Common myeloid progenitor, CD34-positive (primary cell): ENCODE measurements at regions not wholly inside any gene's neighbourhood (a gene's known extent, or its start where the extent isn't known, plus 50 kb on each side); places are given as distances from the start of the nearest gene placed in this dataset.

ENCODE experiments used
- CTCF ChIA-PET: fragments of 350-600 bp; sonication (Branson Sonifier 250); formaldehyde crosslinking; loops from one replicate; lab custom pipeline; 2021; ENCODE audit warnings: antibody characterized with exemption; lab: Charles Lee
- POLR2A ChIA-PET: fragments of 350-600 bp; sonication (Branson Sonifier 250); formaldehyde crosslinking; loops from one replicate; lab custom pipeline; 2021; ENCODE audit warnings: antibody characterized with exemption; lab: Charles Lee
- DNase-seq, 3 donors: peaks; one replicate each; pipeline versions ENCODE4 v3.0.0 to v3.0.0-alpha.2; 2013
- H3K27ac ChIP-seq, 2 experiments: 1 replicate in 1 of 2; 2 replicates in 1 of 2; pipeline ENCODE4 v1.7.0; 2013; ENCODE audit warnings: inconsistent platforms in 2 of 2, low read length in 2 of 2, mild to moderate bottlenecking in 2 of 2, low read depth in 1 of 2, moderate library complexity in 1 of 2; ENCODE audit not compliant: severe bottlenecking in 2 of 2, insufficient read depth in 1 of 2, poor library complexity in 1 of 2
- H3K27me3 ChIP-seq, 5 experiments: replicated peaks in 2 of 5; 1 replicate in 3 of 5; 2 replicates in 2 of 5; pipeline versions ENCODE4 v1.6.1 to v1.7.0; 2013; ENCODE audit warnings: low read length in 4 of 5, mild to moderate bottlenecking in 2 of 5, moderate library complexity in 2 of 5, inconsistent platforms in 1 of 5; ENCODE audit not compliant: insufficient read depth in 5 of 5, control insufficient read depth in 4 of 5
- H3K36me3 ChIP-seq, 4 experiments: 1 replicate in 2 of 4; 2 replicates in 2 of 4; pipeline versions ENCODE4 v1.6.1 to v1.7.0; 2013; ENCODE audit warnings: low read length in 3 of 4, control low read depth in 1 of 4, mild to moderate bottlenecking in 1 of 4; ENCODE audit not compliant: control insufficient read depth in 4 of 4, insufficient read depth in 4 of 4
- H3K4me1 ChIP-seq, 4 experiments: 1 replicate in 3 of 4; 2 replicates in 1 of 4; pipeline versions ENCODE4 v1.6.1 to v1.7.1; 2013; ENCODE audit warnings: low read length in 3 of 4, mild to moderate bottlenecking in 3 of 4, control low read depth in 1 of 4, inconsistent platforms in 1 of 4, moderate library complexity in 1 of 4; ENCODE audit not compliant: control insufficient read depth in 4 of 4, insufficient read depth in 4 of 4; ENCODE audit errors: control extremely low read depth in 1 of 4
- H3K4me3 ChIP-seq, 7 experiments: 1 replicate in 4 of 7; 2 replicates in 3 of 7; pipeline versions ENCODE4 v1.5.1 to v1.7.0; 2013; ENCODE audit warnings: mild to moderate bottlenecking in 7 of 7, low read length in 6 of 7, moderate library complexity in 6 of 7, inconsistent platforms in 2 of 7, low read depth in 2 of 7, control low read depth in 1 of 7; ENCODE audit not compliant: insufficient read depth in 4 of 7, control insufficient read depth in 1 of 7; ENCODE audit errors: extremely low read depth in 1 of 7
- H3K9me3 ChIP-seq, 5 experiments: 1 replicate in 4 of 5; 2 replicates in 1 of 5; pipeline versions ENCODE4 v1.6.1 to v1.7.1; 2013; ENCODE audit warnings: low read length in 4 of 5, mild to moderate bottlenecking in 2 of 5, inconsistent platforms in 1 of 5, low read depth in 1 of 5, moderate library complexity in 1 of 5; ENCODE audit not compliant: control insufficient read depth in 4 of 5, insufficient read depth in 2 of 5; ENCODE audit errors: control extremely low read depth in 1 of 5
- WGBS: methylation state at CpG from one replicate; pipeline ENCODE4 v1.1.5; 2013; ENCODE audit not compliant: insufficient coverage; 5-methylcytosine and 5-hydroxymethylcytosine counted together

- peaks cover 25 to 81% (median 64%) of the 10 kb centered on the region in 4 experiments for H3K4me1 ChIP-seq
Measured at GRCh38 chr14:22423958-22424357, 165.1 kb downstream of the DAD1 start.

GRCh38 chr14:22422238-22422637 is 166.8 kb downstream of the DAD1 start:
- DNase-seq = peak in 1 of 3 donors; percentile 30
- WGBS = 56% methylated on average over 3 of the region's 3 CpGs
- H3K9me3 ChIP-seq = no peaks in the 10 kb centered on the region
- ChIA-PET POLR2A (no interaction called here), CTCF (interaction anchor here (0.9 to 4.4 kb wide), 10 partner anchors 10 to 142 kb away, joined by 3 to 31 read pairs (median 6); no protein-coding TSS in a partner anchor)
- H3K4me3 ChIP-seq = peak overlapping the region in 1 of 7 experiments; percentile 0
- no peak overlapping the region for H3K27ac ChIP-seq
- peaks cover 0 to 32% (median under 1%) of the 10 kb centered on the region in 4 experiments for H3K36me3 ChIP-seq
- no peaks in the 10 kb centered on the region for H3K27me3 ChIP-seq
- H3K4me1 ChIP-seq = peaks cover 29 to 80% (median 65%) of the 10 kb centered on the region in 4 experiments

More at GRCh38 chr14:22423958-22424357, 165.1 kb downstream of the DAD1 start:
- H3K4me3 ChIP-seq = no peak overlapping the region
- peaks cover 0 to 25% (median under 1%) of the 10 kb centered on the region in 4 experiments for H3K36me3 ChIP-seq
- WGBS = 50% methylated on average over 2 of the region's 4 CpGs
- no peaks in the 10 kb centered on the region for H3K9me3 ChIP-seq
- H3K27ac ChIP-seq = no peak overlapping the region
- ChIA-PET CTCF (interaction anchor here (0.8 to 1.5 kb wide), 3 partner anchors 24 to 35 kb away, joined by 3 read pairs; no protein-coding TSS in a partner anchor), POLR2A (no interaction called here)
- no peak for DNase-seq
- H3K27me3 ChIP-seq = no peaks in the 10 kb centered on the region

- CTCF ChIA-PET = interaction anchor here (0.7 to 4.4 kb wide), 15 partner anchors 11 to 86 kb away, joined by 3 to 31 read pairs (median 6); no protein-coding TSS in a partner anchor
Measured at GRCh38 chr14:22420598-22421186, 168.3 kb downstream of the DAD1 start.

GRCh38 chr14:22419620-22420019 is 169.4 kb downstream of the DAD1 start:
- POLR2A ChIA-PET = no interaction called here
- 82% methylated on average over 2 of the region's 3 CpGs for WGBS

More at GRCh38 chr14:22420598-22421186, 168.3 kb downstream of the DAD1 start:
- Histone ChIP-seq H3K27me3 (no peaks in the 10 kb centered on the region), H3K9me3 (no peaks in the 10 kb centered on the region), H3K4me3 (no peak overlapping the region), H3K27ac (peak overlapping the region in 1 of 2 experiments; percentile 8), H3K4me1 (peaks cover 19 to 76% (median 64%) of the 10 kb centered on the region in 4 experiments), H3K36me3 (peaks cover 0 to 20% (median under 1%) of the 10 kb centered on the region in 4 experiments)
- WGBS = 83% methylated on average over 1 of the region's 4 CpGs
- POLR2A ChIA-PET = no interaction called here
- no peak for DNase-seq

GRCh38 chr14:22418631-22419030 is 170.4 kb downstream of the DAD1 start:
- ChIA-PET POLR2A (no interaction called here), CTCF (interaction anchor here (1.1 to 4.3 kb wide), 10 partner anchors 9 to 53 kb away, joined by 3 to 18 read pairs (median 7); no protein-coding TSS in a partner anchor)
- H3K27me3 ChIP-seq = no peaks in the 10 kb centered on the region
- no peaks in the 10 kb centered on the region for H3K9me3 ChIP-seq
- peaks cover 0 to 10% (median 0%) of the 10 kb centered on the region in 4 experiments for H3K36me3 ChIP-seq
- peak; percentile 19 to 82 (median 57) for DNase-seq
- 0% methylated on average over 3 of the region's 5 CpGs for WGBS
- H3K27ac ChIP-seq = peak overlapping the region in 1 of 2 experiments; percentile 7
- H3K4me1 ChIP-seq = peaks cover 19 to 69% (median 59%) of the 10 kb centered on the region in 4 experiments
- H3K4me3 ChIP-seq = peak overlapping the region in 2 of 7 experiments; percentile 2 to 19

More at GRCh38 chr14:22419620-22420019, 169.4 kb downstream of the DAD1 start:
- Histone ChIP-seq H3K27ac (peak overlapping the region in 1 of 2 experiments; percentile 12), H3K27me3 (no peaks in the 10 kb centered on the region), H3K36me3 (peaks cover 0 to 10% (median under 1%) of the 10 kb centered on the region in 4 experiments), H3K4me3 (no peak overlapping the region), H3K4me1 (peaks cover 19 to 76% (median 64%) of the 10 kb centered on the region in 4 experiments), H3K9me3 (no peaks in the 10 kb centered on the region)
- CTCF ChIA-PET = interaction anchor here (0.8 to 4.4 kb wide), 12 partner anchors 8 to 52 kb away, joined by 3 to 31 read pairs (median 6); no protein-coding TSS in a partner anchor
- DNase-seq = no peak

DNA sequence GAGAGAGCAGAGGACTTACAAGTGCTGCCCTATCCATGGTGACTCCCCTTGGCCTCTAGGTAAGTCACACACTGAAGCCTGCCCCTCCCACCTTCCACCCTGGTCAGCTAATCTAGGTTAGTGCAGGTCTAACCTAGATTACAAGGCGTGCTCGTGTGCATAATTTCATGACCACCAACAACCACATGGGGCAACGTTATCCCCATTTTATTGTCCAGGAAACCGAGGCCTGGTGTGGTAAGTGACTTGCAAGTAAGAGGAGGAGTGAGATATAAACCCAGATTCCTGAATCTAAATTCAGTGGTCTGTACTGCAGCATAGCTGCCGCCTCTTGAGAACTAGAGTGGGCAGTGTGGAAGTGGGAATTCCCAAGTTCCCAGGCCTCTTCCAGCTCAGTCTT is 171.1 kb downstream of the DAD1 start:
- ChIA-PET POLR2A (no interaction called here), CTCF (interaction anchor here (0.7 to 2.9 kb wide), 10 partner anchors 9 to 54 kb away, joined by 3 to 15 read pairs (median 7); no protein-coding TSS in a partner anchor)
- Histone ChIP-seq H3K4me3 (peak overlapping the region in 1 of 7 experiments; percentile 19), H3K36me3 (peaks cover 0 to 7% (median 0%) of the 10 kb centered on the region in 4 experiments), H3K27me3 (no peaks in the 10 kb centered on the region), H3K9me3 (no peaks in the 10 kb centered on the region), H3K27ac (peak overlapping the region in 1 of 2 experiments; percentile 38), H3K4me1 (peaks cover 19 to 65% (median 54%) of the 10 kb centered on the region in 4 experiments)
- WGBS = 33% methylated on average over 2 of the region's 5 CpGs
- peak in 1 of 3 donors; percentile 30 for DNase-seq
